Endothelial cell of umbilical vein (primary cell): ENCODE measurements at regions not wholly inside any gene's neighbourhood (a gene's known extent, or its start where the extent isn't known, plus 50 kb on each side); places are given as distances from the start of the nearest gene placed in this dataset.

ENCODE experiments used
- EZH2 ChIP-seq: IDR thresholded peaks from 2 replicates; pipeline ENCODE4 v1.6.1; 2012; ENCODE audit warnings: borderline replicate concordance, low read depth, mild to moderate bottlenecking, moderate library complexity, low read length, inconsistent platforms; ENCODE audit not compliant: severe bottlenecking
- POLR2A ChIP-seq: IDR thresholded peaks from 2 replicates; pipeline ENCODE4 v1.6.1; 2012; ENCODE audit warnings: low read depth, mild to moderate bottlenecking, control low read depth, low read length
- POLR2AphosphoS5 ChIP-seq: IDR thresholded peaks from 2 replicates; pipeline ENCODE4 v1.6.1; 2012; ENCODE audit warnings: low read depth, mild to moderate bottlenecking, control low read depth, low read length, moderate library complexity; ENCODE audit not compliant: insufficient read depth
- TF ChIP-seq, protein P1 (sequence below), 2 donors: IDR thresholded peaks; 1 replicate in 1 of 2; 2 replicates in 1 of 2; pipeline ENCODE4 v1.5.1; 2011; ENCODE audit warnings: low read length in 2 of 2, mild to moderate bottlenecking in 2 of 2, moderate library complexity in 2 of 2, control low read depth in 1 of 2, inconsistent platforms in 1 of 2, low read depth in 1 of 2; ENCODE audit not compliant: insufficient read depth in 1 of 2; ENCODE audit errors: extremely low read depth in 1 of 2
- TF ChIP-seq, protein P2 (sequence below): IDR thresholded peaks from 2 replicates; pipeline ENCODE4 v1.6.1; 2011; ENCODE audit not compliant: insufficient read depth, insufficient read length

DNA sequence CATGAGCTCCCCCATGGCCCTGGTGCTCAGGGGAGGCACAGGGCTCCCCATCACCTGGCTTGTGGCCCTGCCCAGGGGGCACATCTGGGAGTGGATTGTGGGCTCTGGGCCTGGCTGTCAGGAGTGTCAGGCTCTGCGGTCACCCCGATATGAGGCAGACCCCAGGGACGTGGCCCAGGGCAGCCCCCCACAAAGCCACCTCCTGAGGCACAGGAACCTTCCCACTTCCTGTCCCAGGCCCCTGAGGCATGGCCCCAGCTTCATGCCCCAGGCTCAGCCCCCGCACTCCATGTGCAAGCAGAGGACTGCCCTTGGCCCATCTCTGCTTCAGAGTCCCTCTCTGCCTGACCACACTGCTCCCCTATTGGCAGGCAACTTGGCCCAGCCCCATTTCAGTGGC lies 160.3 kb downstream of the PCTP start:
- no peak for TF ChIP-seq POLR2A
- TF ChIP-seq, protein P1, sequence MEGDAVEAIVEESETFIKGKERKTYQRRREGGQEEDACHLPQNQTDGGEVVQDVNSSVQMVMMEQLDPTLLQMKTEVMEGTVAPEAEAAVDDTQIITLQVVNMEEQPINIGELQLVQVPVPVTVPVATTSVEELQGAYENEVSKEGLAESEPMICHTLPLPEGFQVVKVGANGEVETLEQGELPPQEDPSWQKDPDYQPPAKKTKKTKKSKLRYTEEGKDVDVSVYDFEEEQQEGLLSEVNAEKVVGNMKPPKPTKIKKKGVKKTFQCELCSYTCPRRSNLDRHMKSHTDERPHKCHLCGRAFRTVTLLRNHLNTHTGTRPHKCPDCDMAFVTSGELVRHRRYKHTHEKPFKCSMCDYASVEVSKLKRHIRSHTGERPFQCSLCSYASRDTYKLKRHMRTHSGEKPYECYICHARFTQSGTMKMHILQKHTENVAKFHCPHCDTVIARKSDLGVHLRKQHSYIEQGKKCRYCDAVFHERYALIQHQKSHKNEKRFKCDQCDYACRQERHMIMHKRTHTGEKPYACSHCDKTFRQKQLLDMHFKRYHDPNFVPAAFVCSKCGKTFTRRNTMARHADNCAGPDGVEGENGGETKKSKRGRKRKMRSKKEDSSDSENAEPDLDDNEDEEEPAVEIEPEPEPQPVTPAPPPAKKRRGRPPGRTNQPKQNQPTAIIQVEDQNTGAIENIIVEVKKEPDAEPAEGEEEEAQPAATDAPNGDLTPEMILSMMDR (IDR thresholded peaks at IDR 0.05; ENCODE audit: extremely low read depth in 1 of 2, insufficient read depth in 1 of 2, low read depth in 1 of 2, low read length in 2 of 2) = no peak
- TF ChIP-seq, protein P2, sequence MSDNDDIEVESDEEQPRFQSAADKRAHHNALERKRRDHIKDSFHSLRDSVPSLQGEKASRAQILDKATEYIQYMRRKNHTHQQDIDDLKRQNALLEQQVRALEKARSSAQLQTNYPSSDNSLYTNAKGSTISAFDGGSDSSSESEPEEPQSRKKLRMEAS = no peak
- TF ChIP-seq POLR2AphosphoS5 = no peak
- no peak for TF ChIP-seq EZH2
